K562 (cell line): ENCODE measurements at regions not wholly inside any gene's neighbourhood (a gene's known extent, or its start where the extent isn't known, plus 50 kb on each side); places are given as distances from the start of the nearest gene placed in this dataset.

Experiments used
- ARID4B ChIP-seq: sonication (generic); formaldehyde crosslinking; IDR thresholded peaks from 2 replicates; pipeline ENCODE4 v1.8.0; 2022; ENCODE audit warnings: mild to moderate bottlenecking, missing genetic modification reagents
- CBX3 ChIP-seq, 2 experiments: IDR thresholded peaks; 1 replicate in 1 of 2; 2 replicates in 1 of 2; pipeline ENCODE4 v1.6.1; 2012; ENCODE audit warnings: inconsistent platforms in 2 of 2, low read length in 2 of 2, borderline replicate concordance in 1 of 2, control low read depth in 1 of 2
- CUX1 ChIP-seq: fragments of 200-800 bp; sonication (Bioruptor generic); IDR thresholded peaks from 2 replicates; pipeline ENCODE4 v1.6.1; 2016; ENCODE audit warnings: missing genetic modification characterization, missing compliant biosample characterization
- ESRRA ChIP-seq: fragments of 450-650 bp; IDR thresholded peaks from 2 replicates; pipeline ENCODE4 v1.6.1; 2014; ENCODE audit warnings: low read depth, mild to moderate bottlenecking, moderate library complexity, borderline replicate concordance
- GATAD2A ChIP-seq: fragments of 450-650 bp; IDR thresholded peaks from 2 replicates; pipeline ENCODE4 v1.6.1; 2017
- KAT8 ChIP-seq: fragments of 450-650 bp; IDR thresholded peaks from 2 replicates; pipeline ENCODE4 v1.6.1; 2016; ENCODE audit warnings: low read depth, mild to moderate bottlenecking
- KHSRP ChIP-seq: fragments of 450-650 bp; IDR thresholded peaks from 2 replicates; pipeline ENCODE4 v1.6.1; 2017
- KLF13 ChIP-seq: fragments of 450-650 bp; IDR thresholded peaks from 2 replicates; pipeline ENCODE4 v1.6.1; 2016; ENCODE audit warnings: missing genetic modification characterization, low read depth, mild to moderate bottlenecking, missing compliant biosample characterization, moderate library complexity, borderline replicate concordance
- MCM7 ChIP-seq, 2 experiments: fragments of 450-650 bp; IDR thresholded peaks; 2 replicates each; pipeline ENCODE4 v1.6.1; 2016 to 2018
- PML ChIP-seq: IDR thresholded peaks from 2 replicates; pipeline ENCODE4 v1.6.1; 2012; ENCODE audit warnings: low read length, inconsistent platforms
- RBM15 ChIP-seq: fragments of 200-400 bp; formaldehyde crosslinking; IDR thresholded peaks from 2 replicates; pipeline ENCODE4 v1.6.1; 2018; ENCODE audit warnings: mild to moderate bottlenecking, low read length, moderate library complexity; ENCODE audit not compliant: insufficient read depth
- RNF2 ChIP-seq: sonication (generic); IDR thresholded peaks from 2 replicates; pipeline ENCODE4 v1.6.1; 2016
- SOX6 ChIP-seq: fragments of 450-650 bp; IDR thresholded peaks from 2 replicates; pipeline ENCODE4 v1.6.1; 2014; ENCODE audit warnings: mild to moderate bottlenecking
- TFAP4 ChIP-seq: sonication (generic); formaldehyde crosslinking; IDR thresholded peaks from 2 replicates; pipeline ENCODE4 v1.8.0; 2022; ENCODE audit warnings: missing genetic modification reagents, mild to moderate bottlenecking, moderate library complexity, borderline replicate concordance
- YY1 ChIP-seq, 3 experiments: IDR thresholded peaks; 2 replicates each; pipeline ENCODE4 v1.6.1; 2011; ENCODE audit warnings: low read length in 2 of 3, mild to moderate bottlenecking in 2 of 3, moderate library complexity in 2 of 3, borderline replicate concordance in 1 of 3, control low read depth in 1 of 3, low read depth in 1 of 3; ENCODE audit not compliant: insufficient read depth in 3 of 3, insufficient replicate concordance in 2 of 3, control insufficient read depth in 1 of 3, insufficient read length in 1 of 3; ENCODE audit errors: extremely low read depth in 1 of 3
- ZNF316 ChIP-seq: fragments of 450-650 bp; IDR thresholded peaks from 2 replicates; pipeline ENCODE4 v1.6.1; 2016
- ZNF445 ChIP-seq: fragments of 250-450 bp; sonication (Bioruptor Pico); IDR thresholded peaks from 2 replicates; pipeline ENCODE4 v1.4.0; 2020; ENCODE audit warnings: low read depth, mild to moderate bottlenecking, moderate library complexity
- ZNF707 ChIP-seq: fragments of 250-450 bp; sonication (Bioruptor Pico); conservative IDR thresholded peaks from 2 replicates; pipeline ENCODE4 v1.8.0; 2022; ENCODE audit warnings: inconsistent platforms, mild to moderate bottlenecking, moderate library complexity

GRCh38 chr13:50244713-50245574 lies 229.7 kb downstream of the KCNRG start (continued):
- TF ChIP-seq ZNF445 (CRISPR knock-in tag) (no peak), YY1 (IDR thresholded peaks at IDR 0.05; ENCODE audit: borderline replicate concordance in 1 of 3, control insufficient read depth in 1 of 3, extremely low read depth in 1 of 3, insufficient read depth in 3 of 3, insufficient read length in 1 of 3, insufficient replicate concordance in 2 of 3, low read depth in 1 of 3, low read length in 2 of 3) (no peak), CBX3 (IDR thresholded peaks at IDR 0.05; ENCODE audit: borderline replicate concordance in 1 of 2, low read length in 2 of 2) (no peak), RNF2 (peak; percentile 29; the same call in 1 of the 2 replicates), ARID4B (CRISPR knock-in tag) (no peak), KHSRP (no peak), ZNF316 (no peak), PML (no peak), CUX1 (CRISPR knock-in tag) (no peak), MCM7 (IDR thresholded peaks at IDR 0.05) (no peak), GATAD2A (no peak), SOX6 (peak; percentile 75), ESRRA (no peak), ZNF707 (CRISPR knock-in tag) (no peak), KLF13 (no peak), KAT8 (no peak), TFAP4 (no peak), RBM15 (no peak)
